CD4-positive, alpha-beta memory T cell (primary cell): ENCODE measurements at regions not wholly inside any gene's neighbourhood (a gene's known extent, or its start where the extent isn't known, plus 50 kb on each side); places are given as distances from the start of the nearest gene placed in this dataset.

ENCODE experiments used
- CTCF ChIA-PET: fragments of 350-600 bp; sonication (Branson Sonifier 250); formaldehyde crosslinking; loops from one replicate; lab custom pipeline; 2021; ENCODE audit warnings: inconsistent platforms; ENCODE audit not compliant: partially characterized antibody; lab: Charles Lee
- POLR2A ChIA-PET: fragments of 350-600 bp; sonication (Branson Sonifier 250); formaldehyde crosslinking; loops from one replicate; lab custom pipeline; 2021; ENCODE audit not compliant: partially characterized antibody; lab: Charles Lee
- DNase-seq, 5 donors: peaks; one replicate each; pipeline versions ENCODE4 v3.0.0 to v3.0.0-alpha.2; 2020 to 2022; ENCODE audit warnings: mixed read lengths in 1 of 5
- H3K27ac ChIP-seq: one replicate; pipeline ENCODE4 v1.7.0; 2013; ENCODE audit warnings: low read depth, low read length
- H3K27me3 ChIP-seq: 2 replicates; pipeline ENCODE4 v1.7.0; 2013; ENCODE audit warnings: mild to moderate bottlenecking, low read length, moderate library complexity; ENCODE audit not compliant: insufficient read depth
- H3K36me3 ChIP-seq: 2 replicates; pipeline ENCODE4 v1.7.0; 2013; ENCODE audit warnings: mild to moderate bottlenecking, low read length, moderate library complexity; ENCODE audit not compliant: insufficient read depth
- H3K4me1 ChIP-seq: 2 replicates; pipeline ENCODE4 v1.7.0; 2013; ENCODE audit warnings: mild to moderate bottlenecking, low read length, moderate library complexity; ENCODE audit not compliant: insufficient read depth
- H3K4me3 ChIP-seq, 2 donors: one replicate each; pipeline ENCODE4 v1.7.0; 2013; ENCODE audit warnings: low read length in 2 of 2, mild to moderate bottlenecking in 1 of 2
- H3K9me3 ChIP-seq, 2 donors: one replicate each; pipeline ENCODE4 v1.7.0; 2013; ENCODE audit warnings: low read length in 2 of 2, control low read depth in 1 of 2; ENCODE audit not compliant: control insufficient read depth in 1 of 2
- H3K27ac Mint-ChIP-seq, 7 donors: one replicate each; pipeline ENCODE4 v1.8.0; 2020 to 2021; ENCODE audit warnings: mixed read lengths in 7 of 7, mild to moderate bottlenecking in 6 of 7, inconsistent platforms in 3 of 7, moderate library complexity in 3 of 7
- H3K27me3 Mint-ChIP-seq, 2 donors: one replicate each; pipeline ENCODE4 v1.8.0; 2020 to 2021; ENCODE audit warnings: mixed read lengths in 2 of 2
- H3K36me3 Mint-ChIP-seq, 2 donors: one replicate each; pipeline ENCODE4 v1.8.0; 2020 to 2021; ENCODE audit warnings: mixed read lengths in 2 of 2, inconsistent platforms in 1 of 2, mild to moderate bottlenecking in 1 of 2
- H3K4me1 Mint-ChIP-seq, 4 donors: one replicate each; pipeline ENCODE4 v1.8.0; 2020 to 2021; ENCODE audit warnings: mixed read lengths in 4 of 4, mild to moderate bottlenecking in 1 of 4
- H3K4me3 Mint-ChIP-seq, 8 donors: one replicate each; pipeline ENCODE4 v1.8.0; 2020 to 2021; ENCODE audit warnings: mixed read lengths in 8 of 8, mild to moderate bottlenecking in 7 of 8, moderate library complexity in 6 of 8, inconsistent platforms in 3 of 8
- H3K9me3 Mint-ChIP-seq, 8 donors: one replicate each; pipeline ENCODE4 v1.8.0; 2020 to 2021; ENCODE audit warnings: mixed read lengths in 8 of 8, mild to moderate bottlenecking in 5 of 8, inconsistent platforms in 3 of 8, moderate library complexity in 1 of 8
- intact Hi-C: fragments of 100-400 bp; cut with micrococcal nuclease; formaldehyde crosslinking; loops from one replicate; pipeline ENCODE4 v1.15.1; 2023

DNA sequence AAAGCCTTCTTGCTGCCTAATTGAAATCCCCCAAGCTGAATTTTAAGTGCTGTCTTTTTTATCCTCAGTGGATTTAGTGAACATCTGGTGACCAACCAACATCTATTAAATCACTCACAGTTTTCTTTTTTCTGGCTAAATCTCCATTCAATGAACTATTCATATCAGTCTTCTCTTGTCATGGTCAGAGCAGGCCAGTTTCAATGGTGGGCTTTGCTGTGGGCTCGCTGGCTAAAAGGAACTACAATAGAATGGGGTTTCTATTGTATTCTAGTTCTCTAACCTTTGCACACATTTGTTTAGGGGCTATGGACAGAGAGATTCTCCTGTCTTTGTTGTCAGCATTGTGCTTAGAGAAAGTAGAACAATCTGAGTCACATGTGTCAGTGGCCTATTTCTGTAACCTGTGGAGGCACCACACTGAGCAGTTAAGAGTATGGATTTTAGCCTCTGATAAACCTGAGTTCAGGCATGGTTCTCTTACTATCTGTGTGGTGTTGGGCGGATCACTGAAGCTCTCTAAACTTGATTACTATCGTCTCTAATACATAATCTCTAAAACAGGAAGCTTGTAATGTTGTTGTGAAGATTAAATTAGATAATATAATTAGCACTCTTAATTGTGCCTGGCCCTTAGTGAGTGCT, 94.2 kb upstream of the CADM1 start:
- intact Hi-C loops = no loop called here
- ChIA-PET POLR2A (no interaction called here), CTCF (no interaction called here)
- no peaks in the 10 kb centered on the region for H3K9me3 ChIP-seq
- no peaks in the 10 kb centered on the region for H3K27me3 Mint-ChIP-seq
- H3K4me3 ChIP-seq = no peak overlapping the region
- H3K27me3 ChIP-seq = no peaks in the 10 kb centered on the region
- peaks cover 0 to 8% (median 3%) of the 10 kb centered on the region in 8 donors for H3K9me3 Mint-ChIP-seq
- H3K36me3 Mint-ChIP-seq = no peaks in the 10 kb centered on the region
- no peak for DNase-seq
- H3K4me1 ChIP-seq = no peaks in the 10 kb centered on the region
- no peaks in the 10 kb centered on the region for H3K4me1 Mint-ChIP-seq
- H3K36me3 ChIP-seq = no peaks in the 10 kb centered on the region
- H3K27ac ChIP-seq = no peak overlapping the region
- H3K27ac Mint-ChIP-seq = no peak overlapping the region
- H3K4me3 Mint-ChIP-seq = no peak overlapping the region

DNA sequence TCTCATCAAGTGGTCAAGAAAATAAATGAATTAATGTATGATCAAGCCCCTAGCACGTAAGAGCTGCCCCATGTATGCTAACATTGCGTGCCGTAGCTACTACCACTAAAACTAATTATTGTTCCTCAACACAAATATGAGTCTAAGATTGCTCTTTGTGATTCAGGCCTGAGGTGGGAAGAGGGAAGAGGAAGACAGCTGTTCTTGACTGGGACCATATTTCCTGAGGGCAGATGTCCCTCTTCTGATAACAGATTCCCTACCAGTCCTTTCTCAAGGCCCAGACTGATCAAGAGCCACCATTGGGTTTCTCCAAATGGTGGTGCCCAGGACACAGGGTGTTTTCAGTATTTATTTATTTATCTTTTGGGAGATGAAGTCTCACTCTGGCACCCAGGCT, 87.2 kb upstream of the CADM1 start:
- H3K27ac ChIP-seq = no peak overlapping the region
- no peaks in the 10 kb centered on the region for H3K27me3 ChIP-seq
- Mint-ChIP-seq H3K36me3 (no peaks in the 10 kb centered on the region), H3K4me1 (no peaks in the 10 kb centered on the region), H3K27me3 (peaks cover 0 to 4% of the 10 kb centered on the region in 2 donors), H3K9me3 (peaks cover 0 to 14% (median 8%) of the 10 kb centered on the region in 8 donors), H3K27ac (no peak overlapping the region), H3K4me3 (no peak overlapping the region)
- no peaks in the 10 kb centered on the region for H3K9me3 ChIP-seq
- DNase-seq = no peak
- CTCF ChIA-PET = no interaction called here
- H3K4me3 ChIP-seq = no peak overlapping the region
- no peaks in the 10 kb centered on the region for H3K4me1 ChIP-seq
- POLR2A ChIA-PET = no interaction called here
- no peaks in the 10 kb centered on the region for H3K36me3 ChIP-seq
- intact Hi-C loops = no loop called here

DNA sequence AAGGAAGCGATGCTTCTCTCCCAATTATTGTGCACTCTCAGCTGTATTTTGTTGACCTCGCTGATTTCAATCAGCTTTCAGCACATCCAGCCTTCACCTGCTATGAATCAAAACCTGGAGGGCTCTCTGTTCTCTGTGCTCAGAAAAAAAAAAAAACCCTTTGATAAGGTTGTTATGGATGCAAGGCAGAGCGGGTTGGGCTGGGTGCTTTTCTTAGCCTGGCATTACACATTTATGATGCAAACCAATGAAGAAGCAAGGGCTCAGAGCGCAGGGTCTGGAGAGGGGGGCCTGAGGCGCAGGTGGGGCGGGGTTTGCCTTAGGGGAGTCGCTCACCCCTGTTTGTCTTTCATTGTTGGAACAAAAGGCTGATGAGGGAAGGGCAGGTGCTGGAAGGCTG, 86.0 kb upstream of the CADM1 start:
- no peaks in the 10 kb centered on the region for H3K36me3 ChIP-seq
- H3K4me1 ChIP-seq = no peaks in the 10 kb centered on the region
- DNase-seq = no peak
- Mint-ChIP-seq H3K36me3 (no peaks in the 10 kb centered on the region), H3K27ac (no peak overlapping the region), H3K9me3 (peaks cover 0 to 14% (median 7%) of the 10 kb centered on the region in 8 donors), H3K4me1 (no peaks in the 10 kb centered on the region), H3K27me3 (peaks cover 0 to 4% of the 10 kb centered on the region in 2 donors), H3K4me3 (no peak overlapping the region)
- no peak overlapping the region for H3K27ac ChIP-seq
- H3K9me3 ChIP-seq = no peaks in the 10 kb centered on the region
- intact Hi-C loops = no loop called here
- no peaks in the 10 kb centered on the region for H3K27me3 ChIP-seq
- POLR2A ChIA-PET = no interaction called here
- CTCF ChIA-PET = no interaction called here
- no peak overlapping the region for H3K4me3 ChIP-seq

DNA sequence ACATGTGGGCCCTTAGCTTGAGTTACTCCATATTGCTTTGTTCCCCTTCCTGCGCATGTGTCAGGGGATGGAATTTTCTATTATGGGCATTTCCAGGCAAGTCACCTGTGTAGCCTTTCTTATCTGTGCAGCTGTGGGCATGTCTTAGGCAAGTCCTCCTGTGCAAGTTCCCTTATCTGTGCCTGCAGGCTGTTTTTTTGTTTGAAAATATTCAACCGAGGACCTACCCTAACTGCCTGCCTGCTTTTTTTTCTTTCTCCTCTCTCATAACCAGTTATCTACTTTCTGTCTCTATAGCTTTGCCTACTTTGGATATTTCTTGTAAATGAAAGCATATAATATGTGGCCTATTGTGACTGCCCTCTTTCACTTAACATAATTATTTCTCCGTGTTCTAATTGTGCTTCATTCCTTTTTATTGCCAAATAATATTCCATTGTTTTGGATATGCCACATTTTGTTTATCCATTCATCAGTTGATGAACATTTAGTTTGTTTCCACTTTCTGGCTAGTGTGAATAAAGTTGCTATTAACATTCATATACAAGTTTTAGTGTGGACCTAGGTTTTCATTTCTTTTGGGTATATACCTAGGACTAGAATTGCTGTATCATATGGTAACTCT, 83.6 kb upstream of the CADM1 start:
- peaks cover 0 to 10% (median 7%) of the 10 kb centered on the region in 8 donors for H3K9me3 Mint-ChIP-seq
- no peak overlapping the region for H3K27ac Mint-ChIP-seq
- no peaks in the 10 kb centered on the region for H3K27me3 ChIP-seq
- no peaks in the 10 kb centered on the region for H3K36me3 ChIP-seq
- H3K4me3 Mint-ChIP-seq = no peak overlapping the region
- H3K9me3 ChIP-seq = no peaks in the 10 kb centered on the region
- ChIA-PET CTCF (no interaction called here), POLR2A (no interaction called here)
- intact Hi-C loops = no loop called here
- no peak for DNase-seq
- no peak overlapping the region for H3K4me3 ChIP-seq
- no peak overlapping the region for H3K27ac ChIP-seq
- no peaks in the 10 kb centered on the region for H3K4me1 ChIP-seq
- H3K4me1 Mint-ChIP-seq = no peaks in the 10 kb centered on the region
- H3K36me3 Mint-ChIP-seq = no peaks in the 10 kb centered on the region
- H3K27me3 Mint-ChIP-seq = peaks cover 0 to 4% of the 10 kb centered on the region in 2 donors

DNA sequence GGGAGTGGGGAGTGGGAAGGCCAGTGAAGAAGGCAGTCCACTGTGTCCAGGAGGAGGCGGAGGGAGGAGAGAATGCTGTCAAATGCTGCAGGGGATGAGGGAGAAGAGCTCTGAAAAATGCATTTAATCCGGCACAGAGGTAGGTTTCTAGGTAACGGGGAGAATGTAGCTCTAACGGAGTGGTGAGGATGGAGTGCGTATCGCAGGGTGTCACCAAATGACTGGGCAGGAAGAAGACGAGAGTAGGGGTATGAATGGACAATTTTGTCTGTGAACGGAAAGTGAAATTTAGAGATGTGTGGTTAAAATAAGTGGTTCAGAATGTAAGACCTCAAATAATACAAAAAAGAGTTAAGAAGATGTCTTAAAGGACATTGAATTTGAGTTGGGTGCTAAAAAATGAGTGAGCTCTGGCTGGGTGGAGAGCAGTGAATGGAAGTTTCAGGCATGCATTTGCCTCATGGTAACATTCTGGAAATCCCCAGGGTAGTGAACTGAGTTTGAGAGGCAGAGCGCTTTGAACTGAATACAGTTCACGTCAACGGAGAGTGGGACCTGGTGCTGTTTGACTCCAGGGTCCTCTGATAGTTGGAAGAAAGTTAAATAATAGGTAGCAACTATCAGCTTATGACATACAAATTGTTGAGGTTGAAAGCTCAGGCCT, 81.3 kb upstream of the CADM1 start:
- H3K9me3 Mint-ChIP-seq = peaks cover 0 to 10% (median 7%) of the 10 kb centered on the region in 8 donors
- no peaks in the 10 kb centered on the region for H3K27me3 ChIP-seq
- H3K36me3 ChIP-seq = no peaks in the 10 kb centered on the region
- no peak overlapping the region for H3K4me3 ChIP-seq
- no peaks in the 10 kb centered on the region for H3K4me1 Mint-ChIP-seq
- H3K27ac Mint-ChIP-seq = no peak overlapping the region
- no peaks in the 10 kb centered on the region for H3K9me3 ChIP-seq
- no peak overlapping the region for H3K27ac ChIP-seq
- H3K4me1 ChIP-seq = no peaks in the 10 kb centered on the region
- ChIA-PET POLR2A (no interaction called here), CTCF (no interaction called here)
- H3K36me3 Mint-ChIP-seq = no peaks in the 10 kb centered on the region
- peaks cover 0 to 2% of the 10 kb centered on the region in 2 donors for H3K27me3 Mint-ChIP-seq
- intact Hi-C loops = no loop called here
- no peak for DNase-seq
- no peak overlapping the region for H3K4me3 Mint-ChIP-seq

DNA sequence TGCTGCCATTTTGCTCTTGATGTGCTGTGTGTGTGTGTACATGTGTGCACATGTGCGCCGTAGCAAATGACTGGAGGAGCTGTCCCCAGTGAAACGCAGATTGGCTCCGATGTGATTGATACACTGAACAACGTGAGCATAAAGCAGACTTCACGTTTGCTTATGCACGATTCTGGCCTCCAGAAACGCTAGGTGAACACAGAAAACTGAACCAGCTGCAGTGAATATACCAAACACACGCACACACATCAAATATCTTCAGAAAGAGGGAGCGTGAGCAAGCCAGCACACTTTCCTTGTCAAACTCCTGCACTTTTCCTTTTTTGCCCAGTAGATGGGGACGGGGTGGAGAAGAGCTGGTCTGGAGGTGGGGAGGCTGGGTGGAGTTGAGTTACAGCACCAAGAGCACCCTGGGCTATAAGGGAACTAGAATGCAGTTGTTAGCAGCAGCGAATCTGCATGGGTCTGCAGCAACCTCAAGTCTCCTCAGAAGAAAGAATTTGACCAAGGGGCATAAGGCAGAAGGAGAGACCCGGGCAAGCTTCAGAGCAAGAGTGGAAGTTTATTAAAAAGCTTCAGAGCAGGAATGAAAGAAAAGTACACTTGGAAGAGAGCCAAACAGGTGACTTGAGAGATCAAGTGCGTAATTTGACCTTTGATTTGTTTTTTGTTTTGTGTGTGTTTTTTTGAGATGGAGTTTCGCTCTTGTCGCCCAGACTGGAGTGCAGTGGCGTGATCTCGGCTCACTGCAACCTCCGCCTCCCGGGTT, 77.8 kb upstream of the CADM1 start:
- no peak overlapping the region for H3K27ac ChIP-seq
- DNase-seq = no peak
- intact Hi-C loops = no loop called here
- H3K27me3 ChIP-seq = no peaks in the 10 kb centered on the region
- no peaks in the 10 kb centered on the region for H3K36me3 ChIP-seq
- Mint-ChIP-seq H3K27me3 (peaks cover 0 to 2% of the 10 kb centered on the region in 2 donors), H3K9me3 (peaks cover 0 to 2% (median 0%) of the 10 kb centered on the region in 8 donors), H3K36me3 (no peaks in the 10 kb centered on the region), H3K4me1 (no peaks in the 10 kb centered on the region), H3K27ac (no peak overlapping the region), H3K4me3 (no peak overlapping the region)
- no peaks in the 10 kb centered on the region for H3K9me3 ChIP-seq
- H3K4me3 ChIP-seq = no peak overlapping the region
- H3K4me1 ChIP-seq = no peaks in the 10 kb centered on the region
- POLR2A ChIA-PET = no interaction called here
- CTCF ChIA-PET = no interaction called here
